ENCODE measurements at regions not wholly inside any gene's neighbourhood (a gene's known extent, or its start where the extent isn't known, plus 50 kb on each side); places are given as distances from the start of the nearest gene placed in this dataset.

DNA sequence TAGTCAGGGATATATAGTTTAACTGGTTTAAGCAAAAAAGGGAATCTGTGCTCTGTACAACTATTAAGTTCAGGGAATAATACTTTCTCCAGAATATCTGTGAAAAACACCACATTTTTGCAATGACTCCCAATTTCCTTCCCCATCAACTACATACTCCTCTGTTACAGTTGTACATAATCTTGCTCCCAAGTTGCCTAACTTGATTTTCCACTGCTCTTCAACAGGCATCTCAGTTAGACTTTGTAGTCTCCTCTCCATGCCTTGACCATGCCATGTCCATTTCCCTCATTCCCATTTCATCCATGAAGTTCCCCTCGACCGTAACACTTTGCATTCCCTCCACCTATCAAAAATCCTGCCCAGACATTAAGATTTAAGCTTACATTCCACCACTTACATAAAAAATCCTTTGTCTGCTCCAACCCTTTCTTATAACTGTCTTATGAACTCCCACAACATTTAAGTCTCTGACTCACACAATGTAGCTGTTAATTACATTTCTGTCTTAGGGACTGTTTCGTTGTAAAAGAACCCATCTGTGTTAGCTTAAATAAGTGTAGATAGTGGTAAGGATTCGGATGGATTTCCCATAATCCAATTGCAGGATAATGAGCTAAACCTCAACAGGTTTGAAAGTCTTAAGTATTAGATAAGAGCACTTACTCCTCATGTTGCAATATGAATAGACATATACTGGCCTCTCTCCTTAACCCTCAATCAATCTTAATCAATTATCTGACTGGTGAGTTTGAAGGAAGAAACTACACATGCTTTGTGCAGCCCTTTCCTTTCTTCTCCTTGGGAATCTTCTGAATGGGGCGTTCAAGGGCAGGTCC lies 156.5 kb downstream of the PAWR start:
- TF ChIP-seq CTCF (IDR thresholded peaks at IDR 0.05; ENCODE audit: low read depth, low read length): no peak
- Histone ChIP-seq H3K36me3 (no peaks in the 10 kb centered on the region), H3K4me3 (ENCODE audit: low read depth, low read length) (no peak overlapping the region), H3K27ac (no peak overlapping the region), H3K27me3 (ENCODE audit: insufficient read depth, low read depth, severe bottlenecking) (no peaks in the 10 kb centered on the region), H3K9me3 (ENCODE audit: severe bottlenecking) (no peaks in the 10 kb centered on the region)
- no peak for DNase-seq

GRCh38 chr12:79532907-79533288 lies 157.9 kb downstream of the PAWR start:
- Histone ChIP-seq H3K36me3 (no peaks in the 10 kb centered on the region), H3K4me3 (ENCODE audit: low read depth, low read length) (no peak overlapping the region), H3K27ac (no peak overlapping the region), H3K9me3 (ENCODE audit: severe bottlenecking) (no peaks in the 10 kb centered on the region), H3K27me3 (ENCODE audit: insufficient read depth, low read depth, severe bottlenecking) (no peaks in the 10 kb centered on the region)
- no peak for DNase-seq
- TF ChIP-seq CTCF (IDR thresholded peaks at IDR 0.05; ENCODE audit: low read depth, low read length): no peak

GRCh38 chr12:79531518-79531917 lies 159.2 kb downstream of the PAWR start:
- H3K36me3 ChIP-seq: no peaks in the 10 kb centered on the region
- H3K9me3 ChIP-seq (ENCODE audit: severe bottlenecking): no peaks in the 10 kb centered on the region
- DNase-seq: no peak
- H3K27ac ChIP-seq: no peak overlapping the region
- no peaks in the 10 kb centered on the region for H3K27me3 ChIP-seq (ENCODE audit: insufficient read depth, low read depth, severe bottlenecking)
- H3K4me3 ChIP-seq (ENCODE audit: low read depth, low read length): no peak overlapping the region
- no peak for TF ChIP-seq CTCF (IDR thresholded peaks at IDR 0.05; ENCODE audit: low read depth, low read length)

GRCh38 chr12:79527473-79527872 lies 163.3 kb downstream of the PAWR start:
- no peak overlapping the region for H3K4me3 ChIP-seq (ENCODE audit: low read depth, low read length)
- DNase-seq: no peak
- H3K36me3 ChIP-seq: no peaks in the 10 kb centered on the region
- H3K27ac ChIP-seq: no peak overlapping the region
- no peak for TF ChIP-seq CTCF (IDR thresholded peaks at IDR 0.05; ENCODE audit: low read depth, low read length)
- no peaks in the 10 kb centered on the region for H3K27me3 ChIP-seq (ENCODE audit: insufficient read depth, low read depth, severe bottlenecking)
- no peaks in the 10 kb centered on the region for H3K9me3 ChIP-seq (ENCODE audit: severe bottlenecking)

- no peak for DNase-seq
- Histone ChIP-seq H3K9me3 (ENCODE audit: severe bottlenecking) (no peaks in the 10 kb centered on the region), H3K4me3 (ENCODE audit: low read depth, low read length) (no peak overlapping the region), H3K36me3 (no peaks in the 10 kb centered on the region), H3K27ac (no peak overlapping the region), H3K27me3 (ENCODE audit: insufficient read depth, low read depth, severe bottlenecking) (no peaks in the 10 kb centered on the region)
- no peak for TF ChIP-seq CTCF (IDR thresholded peaks at IDR 0.05; ENCODE audit: low read depth, low read length)
Measured at GRCh38 chr12:79525357-79525756, 165.4 kb downstream of the PAWR start.

All from WERI-Rb-1 (cell line).